ENCODE measurements at regions not wholly inside any gene's neighbourhood (a gene's known extent, or its start where the extent isn't known, plus 50 kb on each side); places are given as distances from the start of the nearest gene placed in this dataset.

- Histone ChIP-seq H3K9me3 (ENCODE audit: low read length) (no peaks in the 10 kb centered on the region), H3K4me1 (ENCODE audit: insufficient read depth, low read length) (no peaks in the 10 kb centered on the region), H4K20me1 (ENCODE audit: low read length) (no peaks in the 10 kb centered on the region), H3K27me3 (ENCODE audit: low read length) (no peaks in the 10 kb centered on the region), H3K36me3 (ENCODE audit: low read depth, low read length) (no peaks in the 10 kb centered on the region), H3K27ac (ENCODE audit: low read length) (no peak overlapping the region), H3K79me2 (ENCODE audit: low read length) (no peaks in the 10 kb centered on the region), H3K4me2 (ENCODE audit: low read length) (no peak overlapping the region), H3K9me2 (replicated peaks; ENCODE audit: low read length) (no peaks in the 10 kb centered on the region), H3K9ac (ENCODE audit: low read length) (no peak overlapping the region), H3K4me3 (ENCODE audit: low read length) (no peak overlapping the region), H3F3A (ENCODE audit: low read length, unreplicated experiment) (no peaks in the 10 kb centered on the region), H2AFZ (ENCODE audit: low read length) (no peak overlapping the region)
- DNase-seq = no peak
- POLR2A ChIA-PET (ENCODE audit: unreplicated experiment) = no interaction called here
- CTCF ChIA-PET = interaction anchor here (0.6 kb wide), 2 partner anchors 234 to 933 kb away, joined by 3 read pairs; no protein-coding TSS in a partner anchor
- no peak for TF ChIP-seq EZH2phosphoT487 (IDR thresholded peaks at IDR 0.05; ENCODE audit: borderline replicate concordance, low read length)
- TF ChIP-seq EZH2 (IDR thresholded peaks at IDR 0.05; ENCODE audit: low read length, unreplicated experiment) = no peak
- no peak for TF ChIP-seq CTCF (conservative IDR thresholded peaks at IDR 0.05; ENCODE audit: low read depth, low read length)
- intact Hi-C loops (cut with micrococcal nuclease) = no loop called here
- no peak for ATAC-seq
- no TSS peak for BruUV-seq (replicated peaks)
Observed at GRCh38 chr17:71699907-71700306, 420.9 kb upstream of the SOX9 start.

- CTCF ChIA-PET = no interaction called here
- intact Hi-C loops (cut with micrococcal nuclease) = no loop called here
Observed at GRCh38 chr17:71703701-71704100, 417.1 kb upstream of the SOX9 start.

More at GRCh38 chr17:71703701-71704100, 417.1 kb upstream of the SOX9 start:
- no TSS peak for BruUV-seq (replicated peaks)
- DNase-seq (peak; percentile 19), ATAC-seq (no peak)
- H3K4me2 ChIP-seq (ENCODE audit: low read length) = no peak overlapping the region
- no peak overlapping the region for H3K4me3 ChIP-seq (ENCODE audit: low read length)
- no peaks in the 10 kb centered on the region for H3K4me1 ChIP-seq (ENCODE audit: insufficient read depth, low read length)
- no peaks in the 10 kb centered on the region for H3K36me3 ChIP-seq (ENCODE audit: low read depth, low read length)
- no peaks in the 10 kb centered on the region for H3K9me3 ChIP-seq (ENCODE audit: low read length)
- no peaks in the 10 kb centered on the region for H3K79me2 ChIP-seq (ENCODE audit: low read length)
- H3K27me3 ChIP-seq (ENCODE audit: low read length) = no peaks in the 10 kb centered on the region
- H3K9ac ChIP-seq (ENCODE audit: low read length) = no peak overlapping the region
- no peak overlapping the region for H2AFZ ChIP-seq (ENCODE audit: low read length)
- TF ChIP-seq EZH2 (IDR thresholded peaks at IDR 0.05; ENCODE audit: low read length, unreplicated experiment) = no peak
- TF ChIP-seq CTCF (conservative IDR thresholded peaks at IDR 0.05; ENCODE audit: low read depth, low read length) = no peak
- no peak for TF ChIP-seq EZH2phosphoT487 (IDR thresholded peaks at IDR 0.05; ENCODE audit: borderline replicate concordance, low read length)
- no peaks in the 10 kb centered on the region for H3F3A ChIP-seq (ENCODE audit: low read length, unreplicated experiment)
- no peak overlapping the region for H3K27ac ChIP-seq (ENCODE audit: low read length)
- no peaks in the 10 kb centered on the region for H3K9me2 ChIP-seq (replicated peaks; ENCODE audit: low read length)
- H4K20me1 ChIP-seq (ENCODE audit: low read length) = no peaks in the 10 kb centered on the region
- POLR2A ChIA-PET (ENCODE audit: unreplicated experiment) = no interaction called here
